ENCODE measurements at regions not wholly inside any gene's neighbourhood (a gene's known extent, or its start where the extent isn't known, plus 50 kb on each side); places are given as distances from the start of the nearest gene placed in this dataset.

DNA sequence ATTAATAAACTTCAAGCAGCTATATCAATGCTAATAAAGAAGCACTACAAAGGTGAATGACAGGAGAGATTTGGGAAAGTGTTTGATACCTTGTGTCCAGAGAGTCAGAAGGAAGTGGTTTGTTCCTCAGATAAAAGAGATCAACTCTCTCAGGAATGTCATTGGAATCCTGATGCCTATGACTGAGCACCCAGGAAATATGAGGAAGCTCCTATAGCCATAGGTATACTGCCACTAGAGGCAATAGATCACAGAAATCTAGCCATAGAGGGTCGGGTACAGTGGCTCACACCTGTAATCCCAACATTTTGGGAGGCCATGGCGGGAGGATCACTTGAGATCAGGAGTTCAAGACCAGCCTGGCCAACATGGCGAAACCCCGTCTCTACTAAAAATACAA, 612.6 kb downstream of the DACH1 start:
- no peaks in the 10 kb centered on the region for H3K9me3 ChIP-seq
- no peaks in the 10 kb centered on the region for H3K27me3 ChIP-seq
- H3K36me3 ChIP-seq = no peaks in the 10 kb centered on the region
- no peak overlapping the region for H3K4me3 ChIP-seq (ENCODE audit: low read depth in 1 of 2, low read length in 1 of 2)
- no peaks in the 10 kb centered on the region for H3K4me1 ChIP-seq (ENCODE audit: control insufficient read depth in 1 of 2, insufficient read depth in 1 of 2, low read depth in 1 of 2, low read length in 1 of 2)
- no peak overlapping the region for H3K27ac ChIP-seq
- TF ChIP-seq, protein P1, sequence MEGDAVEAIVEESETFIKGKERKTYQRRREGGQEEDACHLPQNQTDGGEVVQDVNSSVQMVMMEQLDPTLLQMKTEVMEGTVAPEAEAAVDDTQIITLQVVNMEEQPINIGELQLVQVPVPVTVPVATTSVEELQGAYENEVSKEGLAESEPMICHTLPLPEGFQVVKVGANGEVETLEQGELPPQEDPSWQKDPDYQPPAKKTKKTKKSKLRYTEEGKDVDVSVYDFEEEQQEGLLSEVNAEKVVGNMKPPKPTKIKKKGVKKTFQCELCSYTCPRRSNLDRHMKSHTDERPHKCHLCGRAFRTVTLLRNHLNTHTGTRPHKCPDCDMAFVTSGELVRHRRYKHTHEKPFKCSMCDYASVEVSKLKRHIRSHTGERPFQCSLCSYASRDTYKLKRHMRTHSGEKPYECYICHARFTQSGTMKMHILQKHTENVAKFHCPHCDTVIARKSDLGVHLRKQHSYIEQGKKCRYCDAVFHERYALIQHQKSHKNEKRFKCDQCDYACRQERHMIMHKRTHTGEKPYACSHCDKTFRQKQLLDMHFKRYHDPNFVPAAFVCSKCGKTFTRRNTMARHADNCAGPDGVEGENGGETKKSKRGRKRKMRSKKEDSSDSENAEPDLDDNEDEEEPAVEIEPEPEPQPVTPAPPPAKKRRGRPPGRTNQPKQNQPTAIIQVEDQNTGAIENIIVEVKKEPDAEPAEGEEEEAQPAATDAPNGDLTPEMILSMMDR (IDR thresholded peaks at IDR 0.05) = no peak

DNA sequence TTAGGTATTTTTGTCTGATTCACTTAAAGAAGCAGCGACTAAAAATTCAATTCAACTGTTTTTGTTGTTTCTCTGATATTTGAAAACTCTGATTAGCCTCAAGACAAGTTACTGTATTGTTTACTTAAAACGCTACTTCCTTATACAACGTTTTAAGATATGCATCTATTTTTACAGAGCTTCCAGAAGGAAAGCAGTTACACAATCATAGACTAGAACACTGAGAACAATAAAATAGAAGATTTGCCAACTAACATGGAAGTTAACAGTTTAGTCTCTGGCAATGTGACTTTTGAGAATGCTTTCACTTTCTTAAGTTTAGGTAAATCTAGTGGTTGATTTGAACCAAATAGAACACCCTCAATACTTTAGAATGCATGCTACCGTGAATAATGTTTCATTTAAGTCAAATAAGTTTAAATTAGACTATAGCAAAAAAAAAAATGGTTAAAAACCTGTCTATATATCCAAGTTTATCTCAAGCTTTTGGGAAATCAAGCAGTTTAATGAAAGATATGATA, 614.8 kb downstream of the DACH1 start:
- H3K4me3 ChIP-seq (ENCODE audit: low read depth in 1 of 2, low read length in 1 of 2) = no peak overlapping the region
- no peaks in the 10 kb centered on the region for H3K9me3 ChIP-seq
- H3K27ac ChIP-seq = no peak overlapping the region
- H3K4me1 ChIP-seq (ENCODE audit: control insufficient read depth in 1 of 2, insufficient read depth in 1 of 2, low read depth in 1 of 2, low read length in 1 of 2) = no peaks in the 10 kb centered on the region
- no peaks in the 10 kb centered on the region for H3K36me3 ChIP-seq
- TF ChIP-seq, protein P1 (IDR thresholded peaks at IDR 0.05) = no peak
- H3K27me3 ChIP-seq = no peaks in the 10 kb centered on the region

DNA sequence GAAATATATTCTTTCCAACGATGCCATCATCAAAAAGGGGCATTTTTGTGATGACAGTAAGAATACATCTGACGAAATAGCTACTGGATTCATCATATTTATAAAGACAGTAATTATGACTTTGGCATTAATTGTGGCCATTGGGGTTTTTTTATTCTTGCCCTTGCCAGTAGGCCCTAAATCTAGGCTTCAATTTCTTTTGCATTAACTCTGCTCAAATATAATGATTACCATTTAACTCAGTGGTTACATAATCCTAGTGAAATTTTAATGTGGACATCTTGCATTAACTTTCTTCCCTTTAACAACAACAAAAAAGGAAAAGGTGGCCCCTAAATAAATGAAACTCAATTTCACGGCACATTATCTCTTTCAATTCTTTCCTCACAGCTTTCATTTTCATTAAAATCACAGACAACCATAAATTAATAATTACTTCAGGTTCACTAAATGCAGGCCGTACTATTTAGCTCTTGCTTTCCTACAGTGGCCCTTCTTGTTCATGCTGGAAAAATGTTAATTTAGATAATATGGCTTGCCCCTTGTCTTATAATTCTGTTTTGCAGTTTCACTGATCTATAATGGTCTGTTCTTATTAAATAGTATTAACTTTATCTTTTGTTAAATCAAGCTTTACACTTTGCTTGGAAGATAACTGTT, 615.6 kb downstream of the DACH1 start:
- Histone ChIP-seq H3K4me1 (ENCODE audit: control insufficient read depth in 1 of 2, insufficient read depth in 1 of 2, low read depth in 1 of 2, low read length in 1 of 2) (no peaks in the 10 kb centered on the region), H3K27ac (no peak overlapping the region), H3K9me3 (no peaks in the 10 kb centered on the region), H3K4me3 (ENCODE audit: low read depth in 1 of 2, low read length in 1 of 2) (no peak overlapping the region), H3K27me3 (no peaks in the 10 kb centered on the region), H3K36me3 (no peaks in the 10 kb centered on the region)
- TF ChIP-seq, protein P1 (IDR thresholded peaks at IDR 0.05) = no peak

DNA sequence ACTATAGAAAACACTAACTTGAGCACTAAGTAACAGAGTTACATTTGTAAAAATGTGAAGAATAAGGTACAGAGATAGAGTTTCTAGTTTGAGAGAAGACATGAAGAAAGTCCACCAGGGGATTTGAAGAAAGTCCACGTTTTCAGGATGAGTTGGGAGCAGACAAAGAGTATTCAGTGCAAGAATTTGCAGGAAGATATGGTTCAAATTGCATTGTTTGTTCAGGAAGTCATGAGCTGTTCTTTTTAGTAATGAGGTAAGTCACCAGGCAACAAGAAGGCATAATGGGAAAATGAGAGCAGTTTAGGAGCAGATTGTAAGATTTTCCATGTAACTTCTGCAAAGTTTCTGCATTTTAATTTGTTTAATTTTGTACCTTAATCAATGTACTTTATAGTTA, 618.0 kb downstream of the DACH1 start:
- Histone ChIP-seq H3K36me3 (no peaks in the 10 kb centered on the region), H3K4me3 (ENCODE audit: low read depth in 1 of 2, low read length in 1 of 2) (no peak overlapping the region), H3K27me3 (no peaks in the 10 kb centered on the region), H3K4me1 (ENCODE audit: control insufficient read depth in 1 of 2, insufficient read depth in 1 of 2, low read depth in 1 of 2, low read length in 1 of 2) (no peaks in the 10 kb centered on the region), H3K27ac (no peak overlapping the region), H3K9me3 (no peaks in the 10 kb centered on the region)
- TF ChIP-seq, protein P1 (IDR thresholded peaks at IDR 0.05) = no peak

DNA sequence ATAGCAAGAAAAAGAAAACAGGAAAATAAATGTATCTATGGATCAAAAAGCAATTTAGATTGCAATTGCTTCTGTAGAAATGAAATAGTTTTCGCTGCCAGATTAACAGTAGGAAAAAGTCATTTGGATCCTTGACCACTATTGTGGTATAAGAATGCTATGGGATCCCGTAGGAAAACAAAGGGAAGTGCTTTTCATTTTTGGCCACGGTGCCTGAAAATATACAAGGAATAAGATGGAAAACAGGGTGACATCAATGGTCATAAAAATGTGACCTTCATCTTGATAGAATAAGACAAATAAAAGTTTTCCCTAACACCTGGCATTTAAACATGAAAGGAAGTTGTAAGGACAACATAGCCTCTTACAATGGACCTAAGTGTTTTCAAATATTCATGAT, 622.8 kb downstream of the DACH1 start:
- H3K27me3 ChIP-seq = no peaks in the 10 kb centered on the region
- TF ChIP-seq, protein P1 (IDR thresholded peaks at IDR 0.05) = no peak
- no peak overlapping the region for H3K27ac ChIP-seq
- H3K4me1 ChIP-seq (ENCODE audit: control insufficient read depth in 1 of 2, insufficient read depth in 1 of 2, low read depth in 1 of 2, low read length in 1 of 2) = no peaks in the 10 kb centered on the region
- no peak overlapping the region for H3K4me3 ChIP-seq (ENCODE audit: low read depth in 1 of 2, low read length in 1 of 2)
- H3K9me3 ChIP-seq = no peaks in the 10 kb centered on the region
- H3K36me3 ChIP-seq = no peaks in the 10 kb centered on the region
